Panc1 (cell line): ENCODE measurements at regions not wholly inside any gene's neighbourhood (a gene's known extent, or its start where the extent isn't known, plus 50 kb on each side); places are given as distances from the start of the nearest gene placed in this dataset.

Experiments used
- ATAC-seq: fragments of 200-7000 bp; cut with Tn5 transposase; 2 replicates; pipeline ENCODE4 v1.9.1; 2020; ENCODE audit warnings: mild to moderate bottlenecking, moderate library complexity
- BruUV-seq: library from RNA; stranded (reverse); fragments of 400-500 nt; replicated peaks from 2 replicates; lab custom pipeline; 2021; lab: Mats Ljungman, UMichigan
- CTCF ChIA-PET: fragments of 300-600 bp; sonication (Branson Sonifier 250); formaldehyde crosslinking; loops from one replicate; lab custom pipeline; 2022; ENCODE audit warnings: antibody characterized with exemption; lab: Charles Lee
- POLR2A ChIA-PET: fragments of 300-600 bp; sonication (Branson Sonifier 250); formaldehyde crosslinking; loops from one replicate; lab custom pipeline; 2022; ENCODE audit warnings: antibody characterized with exemption; lab: Charles Lee
- DNase-seq: peaks from one replicate; pipeline ENCODE4 v3.0.0-alpha.2; 2010; ENCODE audit warnings: low read depth, low spot score
- H3K27ac ChIP-seq: 2 replicates; pipeline ENCODE4 v1.5.1; 2011; ENCODE audit warnings: mild to moderate bottlenecking, low read length, inconsistent platforms
- H3K27me3 ChIP-seq: fragments of 200-500 bp; sonication (Bioruptor generic); 2 replicates; pipeline ENCODE4 v1.6.0; 2014; ENCODE audit warnings: low read length, inconsistent platforms; ENCODE audit not compliant: control insufficient read depth, insufficient read depth
- H3K36me3 ChIP-seq: fragments of 200-500 bp; sonication (Bioruptor generic); 2 replicates; pipeline ENCODE4 v1.5.1; 2014; ENCODE audit warnings: inconsistent platforms, mild to moderate bottlenecking, low read length, moderate library complexity; ENCODE audit not compliant: control insufficient read depth, insufficient read depth
- H3K4me1 ChIP-seq: 2 replicates; pipeline ENCODE4 v1.5.1; 2011; ENCODE audit warnings: inconsistent platforms, mild to moderate bottlenecking, low read length, moderate library complexity; ENCODE audit not compliant: control insufficient read depth, insufficient read depth
- H3K4me3 ChIP-seq, 2 experiments: 2 replicates each; pipeline ENCODE4 v1.5.1; 2011 to 2012; ENCODE audit warnings: low read depth in 2 of 2, low read length in 2 of 2, mild to moderate bottlenecking in 2 of 2, inconsistent platforms in 1 of 2, moderate library complexity in 1 of 2
- H3K9me3 ChIP-seq: fragments of 200-500 bp; sonication (Bioruptor generic); 2 replicates; pipeline ENCODE4 v1.5.1; 2014; ENCODE audit warnings: low read depth, mild to moderate bottlenecking, inconsistent platforms, low read length, moderate library complexity; ENCODE audit not compliant: control insufficient read depth, insufficient read depth
- CTCF ChIP-seq: fragments of 450-650 bp; IDR thresholded peaks from 2 replicates; pipeline ENCODE4 v1.5.1; 2017; ENCODE audit warnings: mild to moderate bottlenecking
- POLR2AphosphoS5 ChIP-seq: IDR thresholded peaks from 2 replicates; pipeline ENCODE4 v1.6.1; 2012; ENCODE audit warnings: mild to moderate bottlenecking, low read depth, low read length, moderate library complexity
- TCF7L2 ChIP-seq: IDR thresholded peaks from 2 replicates; pipeline ENCODE4 v1.6.1; 2011; ENCODE audit warnings: mild to moderate bottlenecking, low read depth, low read length, inconsistent platforms
- in situ Hi-C: cut with HindIII; loops from 2 replicates; pipeline ENCODE4 v1.10.0; 2016; ENCODE audit warnings: low sequenced_read_pairs, low pct_unique_long_range_greater_than_20kb
- intact Hi-C: fragments of 100-400 bp; cut with micrococcal nuclease; formaldehyde crosslinking; loops from one replicate; pipeline ENCODE4 v1.10.0; 2022; ENCODE audit not compliant: unreplicated experiment
- TF ChIP-seq, protein P1 (sequence below), 2 experiments: IDR thresholded peaks; 2 replicates each; pipeline ENCODE4 v1.6.1; 2011 to 2012; ENCODE audit warnings: low read depth in 2 of 2, control low read depth in 1 of 2, low read length in 1 of 2, mild to moderate bottlenecking in 1 of 2, moderate library complexity in 1 of 2; ENCODE audit not compliant: insufficient read depth in 1 of 2

DNA sequence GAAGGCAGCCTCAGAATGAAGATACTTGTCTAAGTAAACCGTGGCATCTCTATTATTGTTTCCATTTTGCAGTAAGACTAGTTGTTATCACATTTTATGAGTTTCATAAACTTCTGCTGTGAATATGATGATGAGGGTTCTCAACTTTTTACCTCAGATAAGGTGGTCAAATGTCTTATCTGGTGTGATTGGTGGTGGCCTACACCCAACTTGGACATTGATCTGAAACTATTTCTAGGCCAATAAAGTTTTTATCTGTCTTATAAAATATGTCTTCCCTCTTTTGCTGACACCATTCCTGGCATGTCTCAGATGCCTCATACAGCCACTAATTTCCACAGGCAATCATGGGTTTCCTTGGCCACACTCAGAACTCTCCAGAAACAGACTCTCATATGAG, 480.3 kb upstream of the NR3C2 start:
- no peak for DNase-seq
- POLR2A ChIA-PET = no interaction called here
- H3K4me3 ChIP-seq = no peak overlapping the region
- no peak for ATAC-seq
- no peaks in the 10 kb centered on the region for H3K4me1 ChIP-seq
- intact Hi-C loops = no loop called here
- TF ChIP-seq CTCF (no peak), POLR2AphosphoS5 (no peak), TCF7L2 (no peak)
- TF ChIP-seq, protein P1, sequence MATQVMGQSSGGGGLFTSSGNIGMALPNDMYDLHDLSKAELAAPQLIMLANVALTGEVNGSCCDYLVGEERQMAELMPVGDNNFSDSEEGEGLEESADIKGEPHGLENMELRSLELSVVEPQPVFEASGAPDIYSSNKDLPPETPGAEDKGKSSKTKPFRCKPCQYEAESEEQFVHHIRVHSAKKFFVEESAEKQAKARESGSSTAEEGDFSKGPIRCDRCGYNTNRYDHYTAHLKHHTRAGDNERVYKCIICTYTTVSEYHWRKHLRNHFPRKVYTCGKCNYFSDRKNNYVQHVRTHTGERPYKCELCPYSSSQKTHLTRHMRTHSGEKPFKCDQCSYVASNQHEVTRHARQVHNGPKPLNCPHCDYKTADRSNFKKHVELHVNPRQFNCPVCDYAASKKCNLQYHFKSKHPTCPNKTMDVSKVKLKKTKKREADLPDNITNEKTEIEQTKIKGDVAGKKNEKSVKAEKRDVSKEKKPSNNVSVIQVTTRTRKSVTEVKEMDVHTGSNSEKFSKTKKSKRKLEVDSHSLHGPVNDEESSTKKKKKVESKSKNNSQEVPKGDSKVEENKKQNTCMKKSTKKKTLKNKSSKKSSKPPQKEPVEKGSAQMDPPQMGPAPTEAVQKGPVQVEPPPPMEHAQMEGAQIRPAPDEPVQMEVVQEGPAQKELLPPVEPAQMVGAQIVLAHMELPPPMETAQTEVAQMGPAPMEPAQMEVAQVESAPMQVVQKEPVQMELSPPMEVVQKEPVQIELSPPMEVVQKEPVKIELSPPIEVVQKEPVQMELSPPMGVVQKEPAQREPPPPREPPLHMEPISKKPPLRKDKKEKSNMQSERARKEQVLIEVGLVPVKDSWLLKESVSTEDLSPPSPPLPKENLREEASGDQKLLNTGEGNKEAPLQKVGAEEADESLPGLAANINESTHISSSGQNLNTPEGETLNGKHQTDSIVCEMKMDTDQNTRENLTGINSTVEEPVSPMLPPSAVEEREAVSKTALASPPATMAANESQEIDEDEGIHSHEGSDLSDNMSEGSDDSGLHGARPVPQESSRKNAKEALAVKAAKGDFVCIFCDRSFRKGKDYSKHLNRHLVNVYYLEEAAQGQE (IDR thresholded peaks at IDR 0.05; ENCODE audit: insufficient read depth in 1 of 2, low read depth in 2 of 2, low read length in 1 of 2) = no peak
- CTCF ChIA-PET = no interaction called here
- H3K27me3 ChIP-seq = no peaks in the 10 kb centered on the region
- no peaks in the 10 kb centered on the region for H3K9me3 ChIP-seq
- in situ Hi-C loops = no loop called here
- no peaks in the 10 kb centered on the region for H3K36me3 ChIP-seq
- BruUV-seq = no TSS peak
- no peak overlapping the region for H3K27ac ChIP-seq

DNA sequence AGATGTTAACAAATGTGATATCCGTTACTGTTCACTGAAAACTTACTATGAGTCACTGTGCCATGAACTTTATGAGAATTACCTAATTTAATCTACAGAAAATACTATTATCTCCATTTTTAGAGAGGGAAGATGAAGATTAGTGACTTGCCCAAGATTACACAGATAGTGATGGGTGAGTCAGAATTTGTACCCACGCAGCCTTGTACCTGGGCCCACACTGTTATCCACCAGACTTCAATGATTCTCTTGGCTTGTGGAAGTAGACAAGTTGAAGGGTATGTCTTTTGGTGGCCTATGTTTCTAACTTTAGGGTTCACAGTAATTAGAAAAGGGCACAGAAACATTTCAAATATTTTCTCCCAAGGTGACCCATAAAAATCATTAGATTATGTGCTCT, 472.5 kb upstream of the NR3C2 start:
- intact Hi-C loops (no loop called here), in situ Hi-C loops (no loop called here)
- TF ChIP-seq, protein P1 (IDR thresholded peaks at IDR 0.05; ENCODE audit: insufficient read depth in 1 of 2, low read depth in 2 of 2, low read length in 1 of 2) = no peak
- TF ChIP-seq CTCF = no peak
- Histone ChIP-seq H3K27ac (no peak overlapping the region), H3K4me3 (no peak overlapping the region), H3K27me3 (no peaks in the 10 kb centered on the region), H3K9me3 (no peaks in the 10 kb centered on the region), H3K4me1 (no peaks in the 10 kb centered on the region), H3K36me3 (no peaks in the 10 kb centered on the region)
- no TSS peak for BruUV-seq
- ChIA-PET POLR2A (no interaction called here), CTCF (no interaction called here)
- no peak for DNase-seq
- no peak for ATAC-seq
